ENCODE measurements at regions not wholly inside any gene's neighbourhood (a gene's known extent, or its start where the extent isn't known, plus 50 kb on each side); places are given as distances from the start of the nearest gene placed in this dataset.

- no peak overlapping the region for H3K4me3 ChIP-seq
- peaks cover 0 to 30% of the 10 kb centered on the region in 2 donors for H3K4me1 ChIP-seq
- no peak for TF ChIP-seq CTCF (IDR thresholded peaks at IDR 0.05)
- peak in 1 of 4 donors; percentile 30 for DNase-seq
- no peaks in the 10 kb centered on the region for H3K9me3 ChIP-seq
- H3K27ac ChIP-seq = no peak overlapping the region
- no peaks in the 10 kb centered on the region for H3K27me3 ChIP-seq
- intact Hi-C loops (cut with DNase I) = no loop called here
- H3K36me3 ChIP-seq = no peaks in the 10 kb centered on the region
- ATAC-seq = no peak
Measured at GRCh38 chr9:99432075-99432474, 210.0 kb downstream of the SEC61B start.

- no peaks in the 10 kb centered on the region for H3K9me3 ChIP-seq
- H3K4me3 ChIP-seq = no peak overlapping the region
- H3K27me3 ChIP-seq = no peaks in the 10 kb centered on the region
- DNase-seq (no peak), ATAC-seq (no peak)
- intact Hi-C loops (cut with DNase I) = no loop called here
- no peak for TF ChIP-seq CTCF (IDR thresholded peaks at IDR 0.05)
- peak overlapping the region in 1 of 2 donors; percentile 31 for H3K27ac ChIP-seq
- no peaks in the 10 kb centered on the region for H3K36me3 ChIP-seq
- H3K4me1 ChIP-seq = peaks cover 0 to 30% of the 10 kb centered on the region in 2 donors
Measured at GRCh38 chr9:99433095-99433494, 211.0 kb downstream of the SEC61B start.

- Histone ChIP-seq H3K36me3 (no peaks in the 10 kb centered on the region), H3K27ac (peak overlapping the region; percentile 30 to 31), H3K4me1 (peaks cover 0 to 30% of the 10 kb centered on the region in 2 donors), H3K4me3 (no peak overlapping the region), H3K27me3 (no peaks in the 10 kb centered on the region), H3K9me3 (no peaks in the 10 kb centered on the region)
- no peak for TF ChIP-seq CTCF (IDR thresholded peaks at IDR 0.05)
- DNase-seq (peak in 3 of 4 donors; percentile 3 to 83 (median 79)), ATAC-seq (peak; percentile 98)
- intact Hi-C loops (cut with DNase I) = no loop called here
Measured at GRCh38 chr9:99433555-99433954, 211.5 kb downstream of the SEC61B start.

- no peak for ATAC-seq
Measured at GRCh38 chr9:99436616-99437015, 214.5 kb downstream of the SEC61B start.

GRCh38 chr9:99437145-99437544 is 215.1 kb downstream of the SEC61B start:
- DNase-seq (no peak), ATAC-seq (no peak)
- intact Hi-C loops (cut with DNase I) = no loop called here
- Histone ChIP-seq H3K27me3 (no peaks in the 10 kb centered on the region), H3K4me3 (no peak overlapping the region), H3K27ac (no peak overlapping the region), H3K9me3 (no peaks in the 10 kb centered on the region), H3K36me3 (no peaks in the 10 kb centered on the region), H3K4me1 (peaks cover 0 to 17% of the 10 kb centered on the region in 2 donors)
- no peak for TF ChIP-seq CTCF (IDR thresholded peaks at IDR 0.05)

More at GRCh38 chr9:99436616-99437015, 214.5 kb downstream of the SEC61B start:
- H3K36me3 ChIP-seq = no peaks in the 10 kb centered on the region
- H3K4me3 ChIP-seq = no peak overlapping the region
- no peak for TF ChIP-seq CTCF (IDR thresholded peaks at IDR 0.05)
- H3K4me1 ChIP-seq = peaks cover 0 to 17% of the 10 kb centered on the region in 2 donors
- no peaks in the 10 kb centered on the region for H3K9me3 ChIP-seq
- no peak for DNase-seq
- no peaks in the 10 kb centered on the region for H3K27me3 ChIP-seq
- H3K27ac ChIP-seq = no peak overlapping the region
- intact Hi-C loops (cut with DNase I) = no loop called here

All from left lung (tissue), 4 donors.